ENCODE measurements at regions not wholly inside any gene's neighbourhood (a gene's known extent, or its start where the extent isn't known, plus 50 kb on each side); places are given as distances from the start of the nearest gene placed in this dataset.

GRCh38 chr17:65364438-65364837 lies 197.0 kb downstream of the AXIN2 start (continued):
- no peak for TF ChIP-seq ZNF407 (IDR thresholded peaks at IDR 0.05; ENCODE audit: low read depth)

GRCh38 chr17:65362826-65363225 lies 198.6 kb downstream of the AXIN2 start:
- H3K9ac ChIP-seq (ENCODE audit: insufficient read depth in 1 of 2, low read depth in 2 of 2, low read length in 2 of 2), result no peak overlapping the region
- no peaks in the 10 kb centered on the region for H3K9me1 ChIP-seq (ENCODE audit: control insufficient read depth, insufficient read depth, low read length)
- in situ Hi-C loops (cut with MboI), result no loop called here
- H3K4me3 ChIP-seq, result no peak overlapping the region
- no peak overlapping the region for H3K27ac ChIP-seq (ENCODE audit: extremely low read depth, low read depth, low read length)
- H3K9me3 ChIP-seq (replicated peaks; ENCODE audit: control insufficient read depth, insufficient read depth, low read depth, low read length), result no peaks in the 10 kb centered on the region
- peaks cover 0 to 7% of the 10 kb centered on the region in 2 experiments; a peak in 2 of 5 replicates for H3K27me3 ChIP-seq (ENCODE audit: control insufficient read depth in 2 of 2, insufficient read depth in 2 of 2, low read length in 2 of 2)
- no peaks in the 10 kb centered on the region for H3K4me1 ChIP-seq (replicated peaks in 1 of 2; ENCODE audit: control insufficient read depth in 2 of 2, insufficient read depth in 2 of 2, low read length in 2 of 2)
- ChIA-PET CTCF (ENCODE audit: low intra/inter-chr PET ratio) (no interaction called here), POLR2A (no interaction called here)
- no peak for ATAC-seq
- intact Hi-C loops (cut with micrococcal nuclease), result no loop called here
- H3K36me3 ChIP-seq (ENCODE audit: control insufficient read depth, insufficient read depth, low read length), result no peaks in the 10 kb centered on the region
- H2AFZ ChIP-seq (ENCODE audit: low read depth, low read length), result no peak overlapping the region
- DNase-seq (ENCODE audit: extremely low read depth in 1 of 4, low spot score in 3 of 4), result no peak
- no peaks in the 10 kb centered on the region for H3K79me2 ChIP-seq (ENCODE audit: control insufficient read depth, insufficient read depth, low read length)
- no peak overlapping the region for H3K4me2 ChIP-seq (ENCODE audit: insufficient read depth, low read length)
- FAIRE-seq, result no peak
- 0% methylated on average over 1 of the region's 2 CpGs for WGBS (ENCODE audit: insufficient coverage, low coverage, missing lambda C conversion rate)
- no peaks in the 10 kb centered on the region for H4K20me1 ChIP-seq (replicated peaks; ENCODE audit: control insufficient read depth, insufficient read depth, low read length)
- BruUV-seq (replicated peaks), result no TSS peak
- TF ChIP-seq ZNF766 (CRISPR knock-in tag; conservative IDR thresholded peaks at IDR 0.05), result no peak
- no peak for TF ChIP-seq ELF2 (CRISPR knock-in tag; IDR thresholded peaks at IDR 0.05)
- TF ChIP-seq ZNF444 (CRISPR knock-in tag; IDR thresholded peaks at IDR 0.05), result no peak
- TF ChIP-seq MXI1 (IDR thresholded peaks at IDR 0.05; ENCODE audit: low read depth, low read length), result no peak
